Gastroesophageal sphincter (tissue), 3 donors: ENCODE measurements at regions not wholly inside any gene's neighbourhood (a gene's known extent, or its start where the extent isn't known, plus 50 kb on each side); places are given as distances from the start of the nearest gene placed in this dataset.

Experiments used
- POLR2A ChIP-seq, 2 donors: fragments of 450-650 bp; IDR thresholded peaks; one replicate each; pipeline ENCODE4 v1.6.1; 2017; ENCODE audit warnings: antibody characterized with exemption in 2 of 2, mild to moderate bottlenecking in 2 of 2, moderate library complexity in 1 of 2
- TF ChIP-seq, protein P1 (sequence below), 4 experiments: fragments of 200-600 bp in 2 of 4; fragments of 450-650 bp in 2 of 4; sonication (generic) in 1 of 4; IDR thresholded peaks; one replicate each; pipeline ENCODE4 v1.5.1; 2017 to 2019; ENCODE audit warnings: antibody characterized with exemption in 4 of 4, mild to moderate bottlenecking in 2 of 4, moderate library complexity in 2 of 4

DNA sequence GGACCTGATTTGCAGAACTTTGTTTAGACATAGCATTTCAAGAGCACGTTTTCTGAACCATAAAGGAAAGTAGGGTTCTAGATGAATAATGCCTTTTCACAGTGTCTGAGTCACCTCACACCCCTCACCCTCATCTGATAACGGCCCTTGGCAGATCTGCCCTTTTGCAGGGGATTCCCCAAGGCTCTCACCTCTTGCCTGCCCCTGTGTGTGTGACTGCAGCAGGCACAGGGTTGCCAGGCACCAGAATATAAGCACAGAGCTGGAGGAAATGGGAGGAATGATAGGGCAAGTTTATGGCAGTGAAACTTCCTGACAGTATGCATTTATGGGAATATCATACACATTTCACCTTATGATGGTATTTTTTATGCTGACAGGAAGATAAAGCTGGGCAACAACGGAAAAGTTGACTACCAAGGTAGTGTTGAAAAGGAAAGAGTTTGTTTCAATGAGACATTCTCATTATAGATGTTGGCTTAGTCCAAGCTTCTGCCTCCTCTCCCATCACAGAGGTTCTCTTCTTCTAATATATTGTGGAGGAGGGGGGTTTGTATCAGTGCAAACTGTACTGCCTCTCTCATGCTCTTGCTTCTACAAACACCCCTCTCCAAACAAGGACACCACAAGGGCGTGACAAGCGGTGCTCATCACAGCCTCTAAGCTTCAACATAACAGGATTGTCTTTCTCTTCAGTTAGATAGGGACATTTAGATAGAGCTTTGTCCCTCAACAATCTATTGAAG lies 101.5 kb upstream of the BACH2 start:
- TF ChIP-seq, protein P1, sequence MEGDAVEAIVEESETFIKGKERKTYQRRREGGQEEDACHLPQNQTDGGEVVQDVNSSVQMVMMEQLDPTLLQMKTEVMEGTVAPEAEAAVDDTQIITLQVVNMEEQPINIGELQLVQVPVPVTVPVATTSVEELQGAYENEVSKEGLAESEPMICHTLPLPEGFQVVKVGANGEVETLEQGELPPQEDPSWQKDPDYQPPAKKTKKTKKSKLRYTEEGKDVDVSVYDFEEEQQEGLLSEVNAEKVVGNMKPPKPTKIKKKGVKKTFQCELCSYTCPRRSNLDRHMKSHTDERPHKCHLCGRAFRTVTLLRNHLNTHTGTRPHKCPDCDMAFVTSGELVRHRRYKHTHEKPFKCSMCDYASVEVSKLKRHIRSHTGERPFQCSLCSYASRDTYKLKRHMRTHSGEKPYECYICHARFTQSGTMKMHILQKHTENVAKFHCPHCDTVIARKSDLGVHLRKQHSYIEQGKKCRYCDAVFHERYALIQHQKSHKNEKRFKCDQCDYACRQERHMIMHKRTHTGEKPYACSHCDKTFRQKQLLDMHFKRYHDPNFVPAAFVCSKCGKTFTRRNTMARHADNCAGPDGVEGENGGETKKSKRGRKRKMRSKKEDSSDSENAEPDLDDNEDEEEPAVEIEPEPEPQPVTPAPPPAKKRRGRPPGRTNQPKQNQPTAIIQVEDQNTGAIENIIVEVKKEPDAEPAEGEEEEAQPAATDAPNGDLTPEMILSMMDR (IDR thresholded peaks at IDR 0.05), result no peak
- no peak for TF ChIP-seq POLR2A (IDR thresholded peaks at IDR 0.05)
